WTC11 (cell line): ENCODE measurements at regions not wholly inside any gene's neighbourhood (a gene's known extent, or its start where the extent isn't known, plus 50 kb on each side); places are given as distances from the start of the nearest gene placed in this dataset.

Experiments used
- ATAC-seq: fragments of 200-7000 bp; cut with Tn5 transposase; 2 replicates; pipeline ENCODE4 v1.10.0; 2021; ENCODE audit warnings: mild to moderate bottlenecking, moderate library complexity
- CTCF ChIA-PET: fragments of 300-600 bp; sonication (Branson Sonifier 250); formaldehyde crosslinking; loops from one replicate; lab custom pipeline; 2021; ENCODE audit warnings: antibody characterized with exemption; lab: Charles Lee
- POLR2A ChIA-PET: fragments of 350-600 bp; sonication (Branson Sonifier 250); formaldehyde crosslinking; loops from one replicate; lab custom pipeline; 2021; ENCODE audit warnings: antibody characterized with exemption; lab: Charles Lee
- DNase-seq: peaks from one replicate; pipeline ENCODE4 v3.0.0; 2021; ENCODE audit warnings: low spot score
- H3K27ac Mint-ChIP-seq: 2 replicates; pipeline ENCODE4 v1.8.0; 2021; ENCODE audit warnings: mixed read lengths
- H3K27me3 Mint-ChIP-seq: 2 replicates; pipeline ENCODE4 v1.8.0; 2021; ENCODE audit warnings: low read depth, mild to moderate bottlenecking, moderate library complexity, mixed read lengths
- H3K36me3 Mint-ChIP-seq: 2 replicates; pipeline ENCODE4 v1.8.0; 2021; ENCODE audit warnings: mixed read lengths
- H3K4me1 Mint-ChIP-seq: 2 replicates; pipeline ENCODE4 v1.8.0; 2022; ENCODE audit warnings: mixed read lengths
- H3K4me3 Mint-ChIP-seq: 2 replicates; pipeline ENCODE4 v1.8.0; 2021; ENCODE audit warnings: mild to moderate bottlenecking, moderate library complexity, mixed read lengths
- H3K9me3 Mint-ChIP-seq: 2 replicates; pipeline ENCODE4 v1.8.0; 2021; ENCODE audit warnings: mixed read lengths
- EMX1 ChIP-seq: fragments of 250-450 bp; sonication (Bioruptor Pico); IDR thresholded peaks from 2 replicates; pipeline ENCODE4 v1.8.0; 2021; ENCODE audit warnings: mild to moderate bottlenecking
- ESRRA ChIP-seq: sonication (generic); formaldehyde crosslinking; IDR thresholded peaks from 2 replicates; pipeline ENCODE4 v1.8.1; 2022; ENCODE audit warnings: mild to moderate bottlenecking, missing genetic modification reagents, borderline replicate concordance
- ETV6 ChIP-seq: sonication (generic); formaldehyde crosslinking; IDR thresholded peaks from 2 replicates; pipeline ENCODE4 v1.8.1; 2022; ENCODE audit warnings: mild to moderate bottlenecking, missing genetic modification reagents
- FOXK1 ChIP-seq: sonication (generic); formaldehyde crosslinking; IDR thresholded peaks from 2 replicates; pipeline ENCODE4 v1.8.0; 2022; ENCODE audit warnings: mild to moderate bottlenecking, moderate library complexity, missing genetic modification reagents
- JAZF1 ChIP-seq: fragments of 250-450 bp; sonication (Bioruptor Pico); IDR thresholded peaks from 2 replicates; pipeline ENCODE4 v1.9.0; 2021; ENCODE audit warnings: moderate library complexity, mild to moderate bottlenecking, inconsistent platforms
- MXD4 ChIP-seq: fragments of 250-450 bp; sonication (Bioruptor Pico); IDR thresholded peaks from 2 replicates; pipeline ENCODE4 v1.8.0; 2021; ENCODE audit warnings: mild to moderate bottlenecking, moderate library complexity, borderline replicate concordance
- NFATC4 ChIP-seq: fragments of 250-450 bp; sonication (Bioruptor Pico); IDR thresholded peaks from 2 replicates; pipeline ENCODE4 v1.9.0; 2021; ENCODE audit warnings: mild to moderate bottlenecking
- NR2C2 ChIP-seq: sonication (generic); formaldehyde crosslinking; IDR thresholded peaks from 2 replicates; pipeline ENCODE4 v1.8.0; 2022; ENCODE audit warnings: mild to moderate bottlenecking, missing genetic modification reagents
- RELA ChIP-seq: sonication (generic); formaldehyde crosslinking; IDR thresholded peaks from 2 replicates; pipeline ENCODE4 v1.8.1; 2022; ENCODE audit warnings: missing genetic modification reagents, mild to moderate bottlenecking, borderline replicate concordance
- RORB ChIP-seq: fragments of 250-450 bp; sonication (Bioruptor Pico); IDR thresholded peaks from 2 replicates; pipeline ENCODE4 v1.9.0; 2021; ENCODE audit warnings: mild to moderate bottlenecking
- SOX15 ChIP-seq: fragments of 250-450 bp; sonication (Bioruptor Pico); IDR thresholded peaks from 2 replicates; pipeline ENCODE4 v1.9.0; 2021; ENCODE audit warnings: mild to moderate bottlenecking
- ZBTB21 ChIP-seq: sonication (generic); formaldehyde crosslinking; IDR thresholded peaks from 2 replicates; pipeline ENCODE4 v1.8.1; 2023; ENCODE audit warnings: mild to moderate bottlenecking, missing genetic modification reagents, borderline replicate concordance
- ZNF219 ChIP-seq: sonication (generic); formaldehyde crosslinking; IDR thresholded peaks from 2 replicates; pipeline ENCODE4 v1.8.0; 2023; ENCODE audit warnings: missing genetic modification reagents, mild to moderate bottlenecking, borderline replicate concordance
- ZNF232 ChIP-seq: sonication (generic); formaldehyde crosslinking; IDR thresholded peaks from 2 replicates; pipeline ENCODE4 v1.8.0; 2022; ENCODE audit warnings: mild to moderate bottlenecking, missing genetic modification reagents
- TF ChIP-seq, protein P1 (sequence below): sonication (generic); formaldehyde crosslinking; IDR thresholded peaks from 2 replicates; pipeline ENCODE4 v1.8.0; 2022; ENCODE audit warnings: mild to moderate bottlenecking, missing genetic modification reagents
- TF ChIP-seq, protein P2 (sequence below): sonication (generic); formaldehyde crosslinking; IDR thresholded peaks from 2 replicates; pipeline ENCODE4 v1.8.1; 2022; ENCODE audit warnings: missing genetic modification reagents, borderline replicate concordance
- TF ChIP-seq, protein P3 (sequence below): sonication (generic); formaldehyde crosslinking; IDR thresholded peaks from 2 replicates; pipeline ENCODE4 v1.8.1; 2023; ENCODE audit warnings: mild to moderate bottlenecking, missing genetic modification reagents
- TF ChIP-seq, protein P4 (sequence below): sonication (generic); formaldehyde crosslinking; IDR thresholded peaks from 2 replicates; pipeline ENCODE4 v1.8.1; 2023; ENCODE audit warnings: mild to moderate bottlenecking, missing genetic modification reagents, borderline replicate concordance
- TF ChIP-seq, protein P5 (sequence below): sonication (generic); formaldehyde crosslinking; IDR thresholded peaks from 2 replicates; pipeline ENCODE4 v1.8.0; 2022; ENCODE audit warnings: mild to moderate bottlenecking, missing genetic modification reagents
- TF ChIP-seq, protein P6 (sequence below): sonication (generic); formaldehyde crosslinking; IDR thresholded peaks from 2 replicates; pipeline ENCODE4 v1.8.1; 2022; ENCODE audit warnings: mild to moderate bottlenecking, missing genetic modification reagents, moderate library complexity, borderline replicate concordance
- TF ChIP-seq, protein P7 (sequence below): sonication (generic); formaldehyde crosslinking; IDR thresholded peaks from 2 replicates; pipeline ENCODE4 v1.8.0; 2022; ENCODE audit warnings: mild to moderate bottlenecking, missing genetic modification reagents

DNA sequence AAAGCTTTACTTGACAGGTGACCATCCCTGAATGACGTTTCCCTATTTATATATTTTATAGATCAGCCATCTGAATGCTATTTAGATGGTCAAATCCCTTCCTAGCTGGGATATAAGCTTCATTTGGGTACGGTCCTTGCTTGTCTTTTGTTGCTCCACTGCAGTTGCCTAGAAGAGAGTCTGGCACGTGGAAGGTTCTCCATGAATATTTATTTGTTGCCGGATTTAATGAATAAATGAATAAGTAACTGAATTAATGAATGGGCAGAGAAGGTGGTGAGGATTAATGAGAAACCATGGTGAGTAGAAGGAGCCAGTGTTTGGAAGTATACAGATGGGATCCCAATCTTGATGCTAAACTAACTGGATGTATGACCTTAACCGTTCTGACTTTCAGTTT lies 222.1 kb downstream of the LPIN1 start:
- no peak for ATAC-seq
- no peak for DNase-seq
- TF ChIP-seq FOXK1 (CRISPR knock-in tag) (no peak), RORB (CRISPR knock-in tag) (no peak), RELA (no peak), ZBTB21 (no peak)
- TF ChIP-seq, protein P1, sequence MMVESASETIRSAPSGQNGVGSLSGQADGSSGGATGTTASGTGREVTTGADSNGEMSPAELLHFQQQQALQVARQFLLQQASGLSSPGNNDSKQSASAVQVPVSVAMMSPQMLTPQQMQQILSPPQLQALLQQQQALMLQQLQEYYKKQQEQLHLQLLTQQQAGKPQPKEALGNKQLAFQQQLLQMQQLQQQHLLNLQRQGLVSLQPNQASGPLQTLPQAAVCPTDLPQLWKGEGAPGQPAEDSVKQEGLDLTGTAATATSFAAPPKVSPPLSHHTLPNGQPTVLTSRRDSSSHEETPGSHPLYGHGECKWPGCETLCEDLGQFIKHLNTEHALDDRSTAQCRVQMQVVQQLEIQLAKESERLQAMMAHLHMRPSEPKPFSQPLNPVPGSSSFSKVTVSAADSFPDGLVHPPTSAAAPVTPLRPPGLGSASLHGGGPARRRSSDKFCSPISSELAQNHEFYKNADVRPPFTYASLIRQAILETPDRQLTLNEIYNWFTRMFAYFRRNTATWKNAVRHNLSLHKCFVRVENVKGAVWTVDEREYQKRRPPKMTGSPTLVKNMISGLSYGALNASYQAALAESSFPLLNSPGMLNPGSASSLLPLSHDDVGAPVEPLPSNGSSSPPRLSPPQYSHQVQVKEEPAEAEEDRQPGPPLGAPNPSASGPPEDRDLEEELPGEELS (CRISPR knock-in tag): no peak
- TF ChIP-seq, protein P2, sequence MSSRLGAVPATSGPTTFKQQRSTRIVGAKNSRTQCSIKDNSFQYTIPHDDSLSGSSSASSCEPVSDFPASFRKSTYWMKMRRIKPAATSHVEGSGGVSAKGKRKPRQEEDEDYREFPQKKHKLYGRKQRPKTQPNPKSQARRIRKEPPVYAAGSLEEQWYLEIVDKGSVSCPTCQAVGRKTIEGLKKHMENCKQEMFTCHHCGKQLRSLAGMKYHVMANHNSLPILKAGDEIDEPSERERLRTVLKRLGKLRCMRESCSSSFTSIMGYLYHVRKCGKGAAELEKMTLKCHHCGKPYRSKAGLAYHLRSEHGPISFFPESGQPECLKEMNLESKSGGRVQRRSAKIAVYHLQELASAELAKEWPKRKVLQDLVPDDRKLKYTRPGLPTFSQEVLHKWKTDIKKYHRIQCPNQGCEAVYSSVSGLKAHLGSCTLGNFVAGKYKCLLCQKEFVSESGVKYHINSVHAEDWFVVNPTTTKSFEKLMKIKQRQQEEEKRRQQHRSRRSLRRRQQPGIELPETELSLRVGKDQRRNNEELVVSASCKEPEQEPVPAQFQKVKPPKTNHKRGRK (CRISPR knock-in tag): no peak
- peaks cover 24% of the 10 kb centered on the region for H3K9me3 Mint-ChIP-seq
- H3K27me3 Mint-ChIP-seq: no peaks in the 10 kb centered on the region; the same call in 1 of the 2 replicates
- H3K27ac Mint-ChIP-seq: no peak overlapping the region
- H3K4me1 Mint-ChIP-seq: no peaks in the 10 kb centered on the region
- peaks cover under 1% of the 10 kb centered on the region for H3K36me3 Mint-ChIP-seq
- CTCF ChIA-PET: no interaction called here
- POLR2A ChIA-PET: no interaction called here
- no peak overlapping the region for H3K4me3 Mint-ChIP-seq

DNA sequence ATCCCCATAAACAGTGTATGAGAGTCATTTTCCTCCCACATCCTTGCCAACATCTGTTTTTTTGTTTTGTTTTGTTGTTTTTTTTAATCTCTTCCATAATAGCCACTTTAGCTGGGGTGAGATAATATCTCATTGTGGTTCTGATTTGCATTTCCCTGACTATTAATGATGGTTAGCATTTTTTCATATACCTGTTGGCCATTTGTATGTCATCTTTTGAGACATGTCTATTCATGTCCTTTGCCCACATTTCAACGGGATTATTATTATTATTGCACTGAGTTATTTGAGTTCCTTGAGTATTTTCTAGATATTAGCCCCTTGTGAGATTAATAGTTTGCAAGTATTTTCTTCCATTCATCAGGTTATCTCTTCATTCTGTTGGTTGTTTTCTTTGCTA lies 223.3 kb downstream of the LPIN1 start:
- no peak for ATAC-seq
- Mint-ChIP-seq H3K9me3 (peaks cover 34% of the 10 kb centered on the region), H3K27me3 (no peaks in the 10 kb centered on the region; the same call in 1 of the 2 replicates), H3K27ac (no peak overlapping the region), H3K4me1 (no peaks in the 10 kb centered on the region), H3K36me3 (peaks cover 9% of the 10 kb centered on the region), H3K4me3 (no peak overlapping the region)
- POLR2A ChIA-PET: no interaction called here
- CTCF ChIA-PET: interaction anchor here (1.0 kb wide), 1 partner anchor 141 kb away, joined by 4 read pairs; no protein-coding TSS in a partner anchor
- no peak for DNase-seq
- TF ChIP-seq, protein P3, sequence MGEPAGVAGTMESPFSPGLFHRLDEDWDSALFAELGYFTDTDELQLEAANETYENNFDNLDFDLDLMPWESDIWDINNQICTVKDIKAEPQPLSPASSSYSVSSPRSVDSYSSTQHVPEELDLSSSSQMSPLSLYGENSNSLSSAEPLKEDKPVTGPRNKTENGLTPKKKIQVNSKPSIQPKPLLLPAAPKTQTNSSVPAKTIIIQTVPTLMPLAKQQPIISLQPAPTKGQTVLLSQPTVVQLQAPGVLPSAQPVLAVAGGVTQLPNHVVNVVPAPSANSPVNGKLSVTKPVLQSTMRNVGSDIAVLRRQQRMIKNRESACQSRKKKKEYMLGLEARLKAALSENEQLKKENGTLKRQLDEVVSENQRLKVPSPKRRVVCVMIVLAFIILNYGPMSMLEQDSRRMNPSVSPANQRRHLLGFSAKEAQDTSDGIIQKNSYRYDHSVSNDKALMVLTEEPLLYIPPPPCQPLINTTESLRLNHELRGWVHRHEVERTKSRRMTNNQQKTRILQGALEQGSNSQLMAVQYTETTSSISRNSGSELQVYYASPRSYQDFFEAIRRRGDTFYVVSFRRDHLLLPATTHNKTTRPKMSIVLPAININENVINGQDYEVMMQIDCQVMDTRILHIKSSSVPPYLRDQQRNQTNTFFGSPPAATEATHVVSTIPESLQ (CRISPR knock-in tag): no peak
- TF ChIP-seq NFATC4 (CRISPR knock-in tag) (no peak), MXD4 (no peak), EMX1 (CRISPR knock-in tag) (no peak), NR2C2 (CRISPR knock-in tag) (no peak), JAZF1 (CRISPR knock-in tag) (no peak), ESRRA (CRISPR knock-in tag) (no peak), SOX15 (CRISPR knock-in tag) (no peak), ZNF232 (CRISPR knock-in tag) (no peak), ZNF219 (CRISPR knock-in tag) (no peak), ETV6 (CRISPR knock-in tag) (no peak)
- TF ChIP-seq, protein P4, sequence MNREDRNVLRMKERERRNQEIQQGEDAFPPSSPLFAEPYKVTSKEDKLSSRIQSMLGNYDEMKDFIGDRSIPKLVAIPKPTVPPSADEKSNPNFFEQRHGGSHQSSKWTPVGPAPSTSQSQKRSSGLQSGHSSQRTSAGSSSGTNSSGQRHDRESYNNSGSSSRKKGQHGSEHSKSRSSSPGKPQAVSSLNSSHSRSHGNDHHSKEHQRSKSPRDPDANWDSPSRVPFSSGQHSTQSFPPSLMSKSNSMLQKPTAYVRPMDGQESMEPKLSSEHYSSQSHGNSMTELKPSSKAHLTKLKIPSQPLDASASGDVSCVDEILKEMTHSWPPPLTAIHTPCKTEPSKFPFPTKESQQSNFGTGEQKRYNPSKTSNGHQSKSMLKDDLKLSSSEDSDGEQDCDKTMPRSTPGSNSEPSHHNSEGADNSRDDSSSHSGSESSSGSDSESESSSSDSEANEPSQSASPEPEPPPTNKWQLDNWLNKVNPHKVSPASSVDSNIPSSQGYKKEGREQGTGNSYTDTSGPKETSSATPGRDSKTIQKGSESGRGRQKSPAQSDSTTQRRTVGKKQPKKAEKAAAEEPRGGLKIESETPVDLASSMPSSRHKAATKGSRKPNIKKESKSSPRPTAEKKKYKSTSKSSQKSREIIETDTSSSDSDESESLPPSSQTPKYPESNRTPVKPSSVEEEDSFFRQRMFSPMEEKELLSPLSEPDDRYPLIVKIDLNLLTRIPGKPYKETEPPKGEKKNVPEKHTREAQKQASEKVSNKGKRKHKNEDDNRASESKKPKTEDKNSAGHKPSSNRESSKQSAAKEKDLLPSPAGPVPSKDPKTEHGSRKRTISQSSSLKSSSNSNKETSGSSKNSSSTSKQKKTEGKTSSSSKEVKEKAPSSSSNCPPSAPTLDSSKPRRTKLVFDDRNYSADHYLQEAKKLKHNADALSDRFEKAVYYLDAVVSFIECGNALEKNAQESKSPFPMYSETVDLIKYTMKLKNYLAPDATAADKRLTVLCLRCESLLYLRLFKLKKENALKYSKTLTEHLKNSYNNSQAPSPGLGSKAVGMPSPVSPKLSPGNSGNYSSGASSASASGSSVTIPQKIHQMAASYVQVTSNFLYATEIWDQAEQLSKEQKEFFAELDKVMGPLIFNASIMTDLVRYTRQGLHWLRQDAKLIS (CRISPR knock-in tag): no peak
- TF ChIP-seq, protein P5, sequence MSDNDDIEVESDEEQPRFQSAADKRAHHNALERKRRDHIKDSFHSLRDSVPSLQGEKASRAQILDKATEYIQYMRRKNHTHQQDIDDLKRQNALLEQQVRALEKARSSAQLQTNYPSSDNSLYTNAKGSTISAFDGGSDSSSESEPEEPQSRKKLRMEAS (CRISPR knock-in tag): no peak
- TF ChIP-seq, protein P6, sequence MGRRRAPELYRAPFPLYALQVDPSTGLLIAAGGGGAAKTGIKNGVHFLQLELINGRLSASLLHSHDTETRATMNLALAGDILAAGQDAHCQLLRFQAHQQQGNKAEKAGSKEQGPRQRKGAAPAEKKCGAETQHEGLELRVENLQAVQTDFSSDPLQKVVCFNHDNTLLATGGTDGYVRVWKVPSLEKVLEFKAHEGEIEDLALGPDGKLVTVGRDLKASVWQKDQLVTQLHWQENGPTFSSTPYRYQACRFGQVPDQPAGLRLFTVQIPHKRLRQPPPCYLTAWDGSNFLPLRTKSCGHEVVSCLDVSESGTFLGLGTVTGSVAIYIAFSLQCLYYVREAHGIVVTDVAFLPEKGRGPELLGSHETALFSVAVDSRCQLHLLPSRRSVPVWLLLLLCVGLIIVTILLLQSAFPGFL (CRISPR knock-in tag): no peak
- TF ChIP-seq, protein P7, sequence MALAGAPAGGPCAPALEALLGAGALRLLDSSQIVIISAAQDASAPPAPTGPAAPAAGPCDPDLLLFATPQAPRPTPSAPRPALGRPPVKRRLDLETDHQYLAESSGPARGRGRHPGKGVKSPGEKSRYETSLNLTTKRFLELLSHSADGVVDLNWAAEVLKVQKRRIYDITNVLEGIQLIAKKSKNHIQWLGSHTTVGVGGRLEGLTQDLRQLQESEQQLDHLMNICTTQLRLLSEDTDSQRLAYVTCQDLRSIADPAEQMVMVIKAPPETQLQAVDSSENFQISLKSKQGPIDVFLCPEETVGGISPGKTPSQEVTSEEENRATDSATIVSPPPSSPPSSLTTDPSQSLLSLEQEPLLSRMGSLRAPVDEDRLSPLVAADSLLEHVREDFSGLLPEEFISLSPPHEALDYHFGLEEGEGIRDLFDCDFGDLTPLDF (CRISPR knock-in tag): no peak
